Suprapubic skin (tissue), 3 donors: ENCODE measurements at regions not wholly inside any gene's neighbourhood (a gene's known extent, or its start where the extent isn't known, plus 50 kb on each side); places are given as distances from the start of the nearest gene placed in this dataset.

ENCODE experiments used
- CTCF ChIP-seq, 2 donors: fragments of 200-600 bp in 1 of 2; fragments of 450-650 bp in 1 of 2; sonication (generic) in 1 of 2; IDR thresholded peaks; one replicate each; pipeline ENCODE4 v1.5.1; 2016 to 2019; ENCODE audit warnings: antibody characterized with exemption in 2 of 2, mild to moderate bottlenecking in 1 of 2, moderate library complexity in 1 of 2
- POLR2AphosphoS5 ChIP-seq, 3 donors: sonication (generic); formaldehyde crosslinking; IDR thresholded peaks; one replicate each; pipeline ENCODE4 v1.6.1; 2017; ENCODE audit warnings: antibody characterized with exemption in 3 of 3

GRCh38 chr18:78479443-78479842 lies 500.2 kb upstream of the SALL3 start:
- TF ChIP-seq CTCF (IDR thresholded peaks at IDR 0.05) (no peak), POLR2AphosphoS5 (IDR thresholded peaks at IDR 0.05) (no peak)
